K562 (cell line): ENCODE measurements at regions not wholly inside any gene's neighbourhood (a gene's known extent, or its start where the extent isn't known, plus 50 kb on each side); places are given as distances from the start of the nearest gene placed in this dataset.

Source experiments
- TF ChIP-seq, protein P1 (sequence below): fragments of 200-600 bp; sonication (generic); IDR thresholded peaks from one replicate; pipeline ENCODE4 v1.6.1; 2012; ENCODE audit warnings: mild to moderate bottlenecking, low read depth, low read length, inconsistent platforms

DNA sequence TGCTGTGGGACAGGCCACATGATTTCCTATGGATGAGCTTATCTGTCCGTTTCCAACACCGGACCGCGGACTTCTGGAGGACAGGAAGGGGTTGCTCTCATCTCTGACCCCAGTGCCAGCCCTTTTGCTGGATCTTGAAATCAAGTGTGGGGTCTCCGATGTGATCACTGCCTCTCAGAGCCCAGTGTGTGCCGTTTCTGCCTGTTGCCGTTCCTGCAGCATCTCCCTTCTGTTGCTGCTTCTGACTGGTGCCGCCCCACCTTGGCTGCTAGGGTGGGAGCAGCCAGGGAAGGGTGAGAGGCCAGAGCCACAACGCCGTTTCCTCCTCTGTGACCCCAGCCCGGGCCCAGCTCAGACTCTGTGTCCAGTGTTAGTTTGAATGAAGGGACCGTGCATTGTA lies 67.3 kb upstream of the WNT4 start (continued):
- TF ChIP-seq, protein P1, sequence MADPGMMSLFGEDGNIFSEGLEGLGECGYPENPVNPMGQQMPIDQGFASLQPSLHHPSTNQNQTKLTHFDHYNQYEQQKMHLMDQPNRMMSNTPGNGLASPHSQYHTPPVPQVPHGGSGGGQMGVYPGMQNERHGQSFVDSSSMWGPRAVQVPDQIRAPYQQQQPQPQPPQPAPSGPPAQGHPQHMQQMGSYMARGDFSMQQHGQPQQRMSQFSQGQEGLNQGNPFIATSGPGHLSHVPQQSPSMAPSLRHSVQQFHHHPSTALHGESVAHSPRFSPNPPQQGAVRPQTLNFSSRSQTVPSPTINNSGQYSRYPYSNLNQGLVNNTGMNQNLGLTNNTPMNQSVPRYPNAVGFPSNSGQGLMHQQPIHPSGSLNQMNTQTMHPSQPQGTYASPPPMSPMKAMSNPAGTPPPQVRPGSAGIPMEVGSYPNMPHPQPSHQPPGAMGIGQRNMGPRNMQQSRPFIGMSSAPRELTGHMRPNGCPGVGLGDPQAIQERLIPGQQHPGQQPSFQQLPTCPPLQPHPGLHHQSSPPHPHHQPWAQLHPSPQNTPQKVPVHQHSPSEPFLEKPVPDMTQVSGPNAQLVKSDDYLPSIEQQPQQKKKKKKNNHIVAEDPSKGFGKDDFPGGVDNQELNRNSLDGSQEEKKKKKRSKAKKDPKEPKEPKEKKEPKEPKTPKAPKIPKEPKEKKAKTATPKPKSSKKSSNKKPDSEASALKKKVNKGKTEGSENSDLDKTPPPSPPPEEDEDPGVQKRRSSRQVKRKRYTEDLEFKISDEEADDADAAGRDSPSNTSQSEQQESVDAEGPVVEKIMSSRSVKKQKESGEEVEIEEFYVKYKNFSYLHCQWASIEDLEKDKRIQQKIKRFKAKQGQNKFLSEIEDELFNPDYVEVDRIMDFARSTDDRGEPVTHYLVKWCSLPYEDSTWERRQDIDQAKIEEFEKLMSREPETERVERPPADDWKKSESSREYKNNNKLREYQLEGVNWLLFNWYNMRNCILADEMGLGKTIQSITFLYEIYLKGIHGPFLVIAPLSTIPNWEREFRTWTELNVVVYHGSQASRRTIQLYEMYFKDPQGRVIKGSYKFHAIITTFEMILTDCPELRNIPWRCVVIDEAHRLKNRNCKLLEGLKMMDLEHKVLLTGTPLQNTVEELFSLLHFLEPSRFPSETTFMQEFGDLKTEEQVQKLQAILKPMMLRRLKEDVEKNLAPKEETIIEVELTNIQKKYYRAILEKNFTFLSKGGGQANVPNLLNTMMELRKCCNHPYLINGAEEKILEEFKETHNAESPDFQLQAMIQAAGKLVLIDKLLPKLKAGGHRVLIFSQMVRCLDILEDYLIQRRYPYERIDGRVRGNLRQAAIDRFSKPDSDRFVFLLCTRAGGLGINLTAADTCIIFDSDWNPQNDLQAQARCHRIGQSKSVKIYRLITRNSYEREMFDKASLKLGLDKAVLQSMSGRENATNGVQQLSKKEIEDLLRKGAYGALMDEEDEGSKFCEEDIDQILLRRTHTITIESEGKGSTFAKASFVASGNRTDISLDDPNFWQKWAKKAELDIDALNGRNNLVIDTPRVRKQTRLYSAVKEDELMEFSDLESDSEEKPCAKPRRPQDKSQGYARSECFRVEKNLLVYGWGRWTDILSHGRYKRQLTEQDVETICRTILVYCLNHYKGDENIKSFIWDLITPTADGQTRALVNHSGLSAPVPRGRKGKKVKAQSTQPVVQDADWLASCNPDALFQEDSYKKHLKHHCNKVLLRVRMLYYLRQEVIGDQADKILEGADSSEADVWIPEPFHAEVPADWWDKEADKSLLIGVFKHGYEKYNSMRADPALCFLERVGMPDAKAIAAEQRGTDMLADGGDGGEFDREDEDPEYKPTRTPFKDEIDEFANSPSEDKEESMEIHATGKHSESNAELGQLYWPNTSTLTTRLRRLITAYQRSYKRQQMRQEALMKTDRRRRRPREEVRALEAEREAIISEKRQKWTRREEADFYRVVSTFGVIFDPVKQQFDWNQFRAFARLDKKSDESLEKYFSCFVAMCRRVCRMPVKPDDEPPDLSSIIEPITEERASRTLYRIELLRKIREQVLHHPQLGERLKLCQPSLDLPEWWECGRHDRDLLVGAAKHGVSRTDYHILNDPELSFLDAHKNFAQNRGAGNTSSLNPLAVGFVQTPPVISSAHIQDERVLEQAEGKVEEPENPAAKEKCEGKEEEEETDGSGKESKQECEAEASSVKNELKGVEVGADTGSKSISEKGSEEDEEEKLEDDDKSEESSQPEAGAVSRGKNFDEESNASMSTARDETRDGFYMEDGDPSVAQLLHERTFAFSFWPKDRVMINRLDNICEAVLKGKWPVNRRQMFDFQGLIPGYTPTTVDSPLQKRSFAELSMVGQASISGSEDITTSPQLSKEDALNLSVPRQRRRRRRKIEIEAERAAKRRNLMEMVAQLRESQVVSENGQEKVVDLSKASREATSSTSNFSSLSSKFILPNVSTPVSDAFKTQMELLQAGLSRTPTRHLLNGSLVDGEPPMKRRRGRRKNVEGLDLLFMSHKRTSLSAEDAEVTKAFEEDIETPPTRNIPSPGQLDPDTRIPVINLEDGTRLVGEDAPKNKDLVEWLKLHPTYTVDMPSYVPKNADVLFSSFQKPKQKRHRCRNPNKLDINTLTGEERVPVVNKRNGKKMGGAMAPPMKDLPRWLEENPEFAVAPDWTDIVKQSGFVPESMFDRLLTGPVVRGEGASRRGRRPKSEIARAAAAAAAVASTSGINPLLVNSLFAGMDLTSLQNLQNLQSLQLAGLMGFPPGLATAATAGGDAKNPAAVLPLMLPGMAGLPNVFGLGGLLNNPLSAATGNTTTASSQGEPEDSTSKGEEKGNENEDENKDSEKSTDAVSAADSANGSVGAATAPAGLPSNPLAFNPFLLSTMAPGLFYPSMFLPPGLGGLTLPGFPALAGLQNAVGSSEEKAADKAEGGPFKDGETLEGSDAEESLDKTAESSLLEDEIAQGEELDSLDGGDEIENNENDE: no peak
